GM18870 (cell line): ENCODE measurements at regions not wholly inside any gene's neighbourhood (a gene's known extent, or its start where the extent isn't known, plus 50 kb on each side); places are given as distances from the start of the nearest gene placed in this dataset.

ENCODE experiments used
- ATAC-seq: cut with Tn5 transposase; IDR thresholded peaks from one replicate; pipeline ENCODE4 v1.9.1; 2021; ENCODE audit warnings: moderate library complexity; ENCODE audit not compliant: unreplicated experiment

DNA sequence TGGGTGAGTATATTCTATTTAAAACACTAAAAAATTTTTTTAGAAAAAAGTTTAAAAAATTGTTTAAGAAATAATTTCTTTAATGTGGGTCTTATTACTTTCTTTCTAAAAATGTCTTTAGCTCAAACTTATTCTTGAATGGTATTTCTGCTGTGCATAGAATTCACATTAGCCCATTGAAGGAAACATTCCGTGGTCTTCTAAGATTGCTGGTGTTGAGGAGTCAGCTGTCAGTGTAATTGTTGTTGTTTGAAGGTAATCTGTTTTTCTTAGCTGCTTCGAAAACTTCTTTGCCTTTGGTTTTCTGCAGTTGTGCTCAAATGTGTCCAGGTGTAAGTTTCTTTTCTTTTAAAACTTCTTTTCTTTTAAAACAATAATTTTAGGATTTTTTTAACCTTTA lies 85.4 kb upstream of the KLF12 start:
- no peak for ATAC-seq

DNA sequence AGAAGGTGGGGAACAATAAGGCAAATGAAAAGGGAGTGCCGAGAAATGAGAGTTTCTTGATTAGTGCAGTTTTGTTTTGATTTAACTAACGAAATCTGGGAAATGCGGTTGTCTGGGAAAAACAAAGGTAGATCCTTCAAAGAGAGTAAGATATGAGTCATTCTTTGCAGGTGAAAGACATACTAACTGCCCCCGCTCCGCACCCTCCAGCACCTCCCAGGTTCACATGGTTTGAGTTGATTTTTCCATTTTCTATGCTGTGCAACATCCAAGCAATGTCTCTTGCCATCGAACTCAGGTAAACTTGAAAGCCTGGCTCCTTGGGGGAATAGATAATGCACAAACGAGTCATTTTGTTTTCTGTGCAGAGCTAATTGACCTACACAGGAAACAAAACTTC lies 84.1 kb upstream of the KLF12 start:
- ATAC-seq = no peak

DNA sequence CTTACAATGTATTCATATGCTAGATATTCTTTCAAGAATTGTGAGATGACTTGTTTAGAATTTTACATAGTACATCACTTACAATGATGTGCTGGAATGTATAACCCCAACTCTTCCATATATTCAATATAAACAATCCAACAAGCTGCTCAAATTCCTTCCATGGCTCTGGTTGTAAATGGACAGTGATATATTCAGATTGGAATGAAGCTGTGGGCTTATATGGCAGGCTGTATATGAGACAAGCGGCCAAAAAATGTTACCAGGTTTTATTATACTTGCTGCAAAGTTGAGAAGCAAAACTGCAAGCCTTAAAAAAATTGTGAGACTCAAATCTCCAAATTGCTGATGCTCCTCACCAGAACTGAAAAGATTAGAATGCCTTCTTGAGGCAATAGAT lies 83.6 kb upstream of the KLF12 start:
- no peak for ATAC-seq

DNA sequence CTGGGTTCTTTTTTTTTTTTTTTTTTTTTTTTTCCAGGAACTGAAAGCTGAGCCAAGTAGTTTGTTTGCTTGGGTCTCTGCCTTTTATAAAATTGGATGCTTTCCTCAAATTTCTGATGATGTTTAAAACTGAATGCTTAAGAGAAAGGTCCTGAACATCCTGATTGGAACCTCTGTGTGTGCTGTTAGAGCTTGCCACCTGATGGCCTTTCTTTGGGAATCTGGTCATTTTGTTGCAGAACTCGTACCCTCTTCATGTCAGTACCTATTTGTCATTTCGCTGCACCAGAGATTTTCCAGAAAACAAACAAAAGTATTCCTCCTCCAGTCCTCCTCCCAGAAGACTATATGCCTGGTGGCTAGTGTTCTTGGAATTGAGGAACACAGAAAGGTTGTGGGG lies 81.2 kb upstream of the KLF12 start:
- no peak for ATAC-seq

DNA sequence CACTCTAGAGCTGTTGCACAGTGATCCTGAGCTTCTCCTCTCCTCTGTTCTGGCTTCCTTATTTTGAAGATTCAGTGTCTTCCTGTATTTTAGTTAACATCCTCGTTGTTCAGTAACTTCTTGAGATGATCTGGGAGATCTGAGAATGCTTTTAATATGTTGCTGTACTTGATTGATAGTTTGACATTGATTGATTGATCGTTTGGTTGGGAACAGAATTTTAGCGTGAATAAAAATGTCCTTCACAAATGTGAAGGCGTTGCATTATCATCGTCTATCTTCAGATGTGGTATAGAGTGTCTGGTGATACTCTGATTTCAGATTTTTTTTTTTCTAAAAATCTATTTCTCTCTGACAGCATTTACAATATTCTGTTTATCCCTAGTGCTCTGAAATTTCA lies 80.1 kb upstream of the KLF12 start:
- no peak for ATAC-seq

DNA sequence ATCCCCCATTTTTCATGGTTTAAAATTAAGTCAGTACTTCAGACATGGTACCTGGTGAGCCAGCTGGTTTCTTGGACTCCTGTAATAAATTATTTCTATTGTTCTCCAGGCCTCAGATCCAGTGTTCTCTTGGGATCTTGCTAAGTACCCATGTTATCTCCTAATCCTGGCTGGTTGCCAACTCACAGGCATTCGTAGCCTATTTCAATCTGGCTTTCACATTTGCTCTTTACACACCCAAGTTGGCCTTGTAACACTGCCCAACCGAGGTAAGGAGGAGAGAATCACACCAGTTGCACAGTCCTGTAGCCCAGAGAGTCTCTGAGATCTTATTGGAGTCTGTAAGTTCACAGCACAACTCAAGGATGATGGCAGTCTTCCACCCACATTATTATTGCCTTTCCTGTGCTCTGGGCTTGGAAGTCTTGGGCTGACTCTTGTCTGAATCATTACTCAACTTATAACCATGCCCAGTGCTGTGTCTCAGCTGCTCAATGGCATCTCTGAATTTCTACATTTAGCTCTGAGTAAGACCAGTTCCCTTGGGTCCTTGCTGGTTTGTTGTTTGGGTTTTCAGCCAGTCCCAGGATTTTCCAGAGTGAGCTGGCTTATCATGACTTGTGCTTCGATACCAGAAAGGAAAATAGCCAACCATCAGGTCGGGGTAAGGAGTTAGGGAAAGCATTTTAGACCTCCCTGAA lies 76.6 kb upstream of the KLF12 start:
- ATAC-seq = no peak

DNA sequence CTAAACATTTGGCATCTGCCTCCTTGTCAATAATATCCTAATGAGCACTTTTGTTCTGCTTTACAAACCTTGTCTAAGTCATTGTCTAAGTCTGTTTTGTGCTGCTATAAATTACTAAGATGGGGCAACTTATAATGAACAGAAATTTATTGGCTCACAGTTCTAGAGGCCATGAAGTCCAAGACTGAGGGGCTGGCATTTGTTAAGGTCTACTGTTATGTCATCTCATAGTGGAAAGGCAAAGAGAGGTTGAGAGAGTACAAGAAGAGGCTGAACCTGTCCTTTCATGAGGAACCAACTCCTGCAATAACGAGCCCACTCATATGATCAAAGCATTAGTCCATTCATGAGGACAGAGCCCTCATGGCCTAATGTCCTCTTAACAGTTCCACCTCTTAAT lies 72.7 kb upstream of the KLF12 start:
- ATAC-seq = no peak

DNA sequence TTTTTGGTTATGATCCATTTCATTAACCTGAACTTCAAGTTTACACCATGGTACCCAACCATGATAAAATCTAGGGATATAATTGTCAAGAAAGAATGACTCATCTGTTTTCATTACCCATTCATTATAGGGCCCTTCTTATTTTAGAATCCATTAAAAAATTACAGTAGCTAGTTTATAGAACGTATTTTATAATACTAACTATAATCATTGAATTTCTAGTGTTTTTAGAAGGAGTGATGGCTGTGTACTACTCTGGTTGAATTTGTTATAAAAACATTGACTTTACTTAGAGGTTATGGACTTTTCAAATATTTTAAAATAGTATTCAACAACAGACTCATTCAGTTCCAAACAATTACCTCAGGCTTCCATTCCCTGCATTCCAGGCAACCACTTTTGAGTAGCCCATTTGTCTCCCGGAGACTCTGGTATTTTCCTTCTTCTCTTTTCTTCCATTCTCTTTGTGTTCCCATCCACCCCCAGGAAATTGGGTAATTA lies 71.9 kb upstream of the KLF12 start:
- ATAC-seq = no peak

DNA sequence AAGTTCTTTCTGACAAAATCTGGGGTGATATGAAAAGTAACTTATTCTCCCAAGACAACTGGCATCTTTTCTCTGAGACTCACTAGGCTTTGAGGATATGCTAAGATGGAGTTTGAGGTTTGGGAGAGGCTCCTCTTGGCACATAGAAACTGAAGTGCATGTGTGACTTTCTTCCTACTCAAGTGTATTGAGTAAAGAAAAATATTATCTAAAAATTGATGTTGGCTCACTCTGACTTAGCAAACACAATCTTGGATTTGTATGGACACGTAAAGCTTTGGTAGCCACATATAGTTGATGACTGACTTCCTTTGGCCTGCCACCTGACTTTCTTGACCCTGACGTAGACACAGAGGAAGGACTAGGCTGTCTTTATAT lies 71.1 kb upstream of the KLF12 start:
- ATAC-seq = no peak

DNA sequence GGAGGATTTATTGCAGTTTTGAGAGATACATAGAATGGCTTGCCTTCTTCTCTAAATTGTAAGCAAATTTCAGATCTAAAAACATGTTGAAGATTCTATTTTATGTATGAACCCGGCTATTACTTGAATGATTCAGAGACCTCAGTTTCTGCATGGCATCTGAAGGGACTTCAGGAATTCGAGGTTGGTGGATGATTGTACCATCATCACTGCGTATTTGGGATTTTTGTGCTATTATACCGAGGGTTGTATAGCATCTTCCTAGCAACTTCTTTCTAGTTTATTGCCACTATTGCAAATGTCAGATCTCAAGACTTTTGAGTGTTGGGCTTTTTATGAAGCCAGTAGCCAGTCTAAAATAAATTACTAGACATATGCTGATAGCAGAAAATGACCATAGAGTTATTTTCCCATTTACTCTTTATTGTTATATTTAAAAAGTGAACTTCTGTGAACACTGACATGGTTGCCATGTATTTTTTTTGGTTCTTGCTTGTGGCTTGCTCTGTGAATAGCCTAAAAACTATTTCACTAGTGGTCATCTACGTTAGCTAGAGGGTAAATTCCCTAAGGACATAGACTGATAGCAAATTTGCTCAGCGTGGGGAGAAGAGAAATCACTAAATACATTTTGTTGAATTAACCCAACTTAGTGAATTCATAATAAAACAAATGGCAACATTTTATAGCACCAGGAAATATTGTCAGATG lies 70.6 kb upstream of the KLF12 start:
- ATAC-seq = no peak

DNA sequence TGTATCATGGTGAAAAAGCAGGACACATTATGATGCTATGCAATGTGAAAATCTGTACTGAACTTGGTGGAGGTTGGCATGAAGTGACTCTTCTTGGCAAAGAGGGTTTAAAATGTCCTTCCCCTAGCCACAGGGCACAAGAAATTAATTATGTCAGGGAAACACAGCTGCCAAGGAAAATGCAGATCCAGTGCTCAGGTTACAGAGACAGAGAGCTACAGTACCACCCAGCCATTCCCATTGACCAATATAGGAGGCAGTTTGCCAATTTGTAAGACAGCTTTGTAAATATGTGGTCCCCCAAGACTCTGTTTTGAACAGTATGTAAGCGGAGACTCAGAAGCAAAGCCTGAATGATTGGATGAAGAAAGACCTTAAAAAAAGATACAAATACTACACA lies 69.4 kb upstream of the KLF12 start:
- ATAC-seq = no peak

DNA sequence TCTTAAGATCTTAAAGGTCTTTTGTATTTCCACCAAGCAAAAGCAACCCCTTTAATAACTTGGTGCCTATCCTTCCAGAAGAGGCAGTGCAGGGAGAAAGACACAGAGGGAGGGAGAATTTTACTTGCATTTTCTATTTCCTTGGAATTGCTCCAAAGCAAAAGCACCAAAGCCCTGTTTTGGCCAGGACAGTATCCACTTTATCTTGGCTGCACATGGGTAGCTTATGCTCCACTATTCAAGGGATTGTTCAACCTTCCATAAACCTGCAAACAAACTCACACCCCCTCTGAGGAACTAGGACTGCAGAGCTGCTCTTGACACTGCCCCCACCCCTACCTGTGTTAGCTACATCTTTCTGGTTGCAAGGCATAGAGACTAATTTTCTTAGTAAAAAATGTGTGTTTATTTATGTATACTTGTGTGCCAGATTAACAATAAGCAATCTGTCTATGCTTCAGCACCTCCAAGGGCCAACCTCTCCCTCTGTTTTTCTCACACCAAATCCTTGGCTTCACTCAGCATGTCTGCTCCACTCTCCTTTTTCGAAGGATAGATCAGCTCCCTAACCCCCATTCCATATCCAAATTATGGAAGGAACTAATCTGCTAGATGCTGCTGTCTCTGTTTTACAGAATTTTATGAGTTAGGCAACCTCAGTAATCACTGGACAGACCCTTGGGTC lies 68.1 kb upstream of the KLF12 start:
- no peak for ATAC-seq

DNA sequence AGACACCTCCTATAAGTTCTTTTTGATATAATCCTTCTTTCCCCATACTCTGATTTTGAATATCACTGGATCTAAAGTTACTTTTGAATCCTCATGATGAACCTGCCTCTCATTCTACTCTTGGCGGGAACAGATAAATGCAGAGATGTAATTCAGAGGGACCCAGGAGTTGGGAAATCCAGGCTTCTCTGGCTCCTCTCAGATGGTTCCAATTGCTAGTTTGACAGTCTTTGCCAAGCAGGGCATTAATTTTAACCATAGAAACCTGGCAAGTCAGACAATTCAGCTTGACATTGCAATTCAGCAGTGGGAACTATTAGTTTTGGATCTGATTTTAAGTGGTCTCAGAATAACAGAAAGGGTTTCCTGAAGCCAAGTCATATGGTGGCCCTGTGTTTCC lies 67.3 kb upstream of the KLF12 start:
- no peak for ATAC-seq

DNA sequence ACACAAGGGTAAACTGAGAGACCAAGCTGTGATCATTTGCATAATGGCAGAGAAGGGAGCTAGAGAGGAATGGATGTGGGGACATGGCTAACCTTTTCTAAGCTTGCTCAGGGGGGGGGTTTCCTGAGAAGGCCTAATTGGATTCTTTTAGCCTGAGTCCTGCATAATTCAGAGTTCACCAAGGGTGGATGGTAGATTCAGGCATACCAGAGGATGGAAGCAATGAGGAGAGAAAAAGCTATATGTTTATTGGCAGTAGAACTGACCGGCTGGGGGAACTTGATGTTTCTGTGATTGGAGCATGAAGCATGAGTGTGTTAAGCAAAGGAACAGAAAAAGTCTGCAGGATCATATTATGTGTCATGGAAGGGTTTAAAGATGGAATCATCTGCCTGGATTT lies 65.9 kb upstream of the KLF12 start:
- ATAC-seq = no peak

DNA sequence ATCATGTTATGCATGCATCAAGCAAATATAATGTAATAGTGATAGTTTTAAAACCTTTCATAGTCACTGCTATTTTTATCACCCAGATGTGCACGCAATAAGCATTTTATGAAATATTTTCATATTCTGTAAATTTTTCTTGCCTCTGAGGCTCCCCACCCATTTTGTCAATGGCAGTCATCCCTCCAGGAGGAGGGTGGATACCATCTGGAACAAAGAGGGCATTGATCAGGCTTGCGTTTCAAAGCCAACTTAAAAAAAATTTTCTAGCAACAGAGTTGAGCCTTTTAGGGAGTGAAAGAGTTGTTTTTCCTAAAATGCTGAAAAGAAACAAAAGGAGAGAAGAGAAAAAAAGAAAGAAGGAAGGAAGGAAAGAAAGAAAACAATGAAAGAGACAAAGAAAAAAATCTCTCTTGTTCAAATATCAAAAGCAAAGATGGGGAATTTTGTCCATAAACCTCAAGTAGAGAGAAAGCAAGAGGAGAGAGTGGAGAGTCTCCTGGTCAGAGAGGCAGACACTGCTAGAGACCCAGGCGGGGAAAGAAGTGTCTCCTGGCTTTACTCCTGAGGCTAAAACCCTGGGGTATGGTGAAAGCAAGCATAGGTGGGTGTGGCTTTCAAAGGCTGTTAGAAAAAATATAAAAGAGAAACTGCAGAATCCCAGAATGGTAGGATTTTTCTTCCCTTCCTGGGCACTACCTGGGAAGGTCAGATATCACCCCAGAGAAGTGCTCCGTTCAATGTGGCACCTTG lies 63.6 kb upstream of the KLF12 start:
- ATAC-seq = no peak

DNA sequence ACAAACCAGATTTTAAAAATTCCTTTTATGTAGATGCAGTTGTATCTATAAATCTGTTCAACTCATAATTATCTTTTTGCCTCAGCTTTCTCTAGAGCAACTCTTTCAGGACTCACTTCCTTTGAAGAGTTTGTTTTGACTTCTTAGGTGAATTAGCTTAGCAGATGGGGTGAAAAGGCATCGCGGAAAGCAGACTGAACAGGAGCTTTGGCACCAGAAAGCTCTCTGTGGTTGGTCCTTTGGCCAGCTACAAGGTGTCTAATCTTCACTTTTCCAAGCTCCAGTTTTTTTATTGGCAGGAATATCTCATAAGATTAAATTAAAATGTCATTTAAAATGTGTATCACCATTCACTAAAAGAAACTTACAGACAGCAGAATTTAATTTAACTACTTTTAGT lies 60.6 kb upstream of the KLF12 start:
- no peak for ATAC-seq

DNA sequence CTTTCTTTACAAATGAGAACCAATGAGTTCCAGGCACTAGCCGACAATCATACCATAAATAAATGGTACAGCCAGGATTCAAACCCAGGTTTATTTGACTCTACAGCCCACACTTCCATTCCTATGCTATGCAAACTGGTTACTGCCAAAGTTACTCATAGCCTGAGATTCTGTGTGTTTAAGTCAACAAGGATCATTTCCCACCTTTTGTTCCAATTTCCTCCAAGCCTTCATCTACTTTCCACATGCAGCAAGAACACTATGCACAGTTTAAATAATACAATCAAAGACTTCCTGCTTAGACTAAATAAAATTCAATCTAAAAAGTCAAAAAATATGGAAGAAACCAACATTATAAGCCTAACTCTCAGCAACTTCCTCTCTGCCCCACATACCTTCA lies 59.2 kb upstream of the KLF12 start:
- ATAC-seq = no peak

DNA sequence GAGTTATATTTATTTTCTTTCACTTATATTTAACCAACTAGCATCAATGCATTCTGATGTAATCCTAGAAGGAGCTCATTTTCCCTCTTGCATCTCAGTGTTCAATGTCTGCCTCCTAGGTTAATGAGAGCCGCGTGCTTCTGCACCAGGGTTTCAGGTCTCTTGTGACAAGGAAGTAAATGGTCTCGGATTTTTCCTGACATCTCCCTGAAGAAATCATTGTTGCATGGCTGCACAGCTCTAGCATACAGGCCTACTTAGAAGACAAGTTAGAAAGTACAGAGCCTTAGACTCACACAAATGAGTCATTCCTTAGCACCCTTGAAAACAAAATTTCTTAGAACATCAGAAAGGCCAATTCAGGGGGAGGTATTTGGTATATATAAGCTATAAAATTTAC lies 57.2 kb upstream of the KLF12 start:
- ATAC-seq = no peak

DNA sequence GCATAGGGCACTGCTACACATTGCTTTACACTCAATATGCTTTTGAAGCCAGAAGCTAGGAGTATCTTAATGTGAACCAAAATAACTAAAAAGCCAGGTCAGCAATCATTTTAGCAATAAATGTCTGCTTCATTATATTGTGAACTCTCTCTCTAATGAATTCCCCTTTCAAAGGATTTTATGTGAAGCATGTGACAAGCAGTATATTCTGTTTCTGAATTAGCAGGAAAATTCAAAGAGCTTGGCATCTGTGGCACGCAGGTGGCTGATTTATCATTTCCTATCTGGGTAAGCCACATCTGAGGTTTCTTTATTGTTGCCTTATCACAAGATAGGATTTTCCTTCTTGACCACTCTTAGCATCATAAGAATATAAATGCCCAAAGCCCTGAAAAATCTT lies 56.8 kb upstream of the KLF12 start:
- no peak for ATAC-seq

DNA sequence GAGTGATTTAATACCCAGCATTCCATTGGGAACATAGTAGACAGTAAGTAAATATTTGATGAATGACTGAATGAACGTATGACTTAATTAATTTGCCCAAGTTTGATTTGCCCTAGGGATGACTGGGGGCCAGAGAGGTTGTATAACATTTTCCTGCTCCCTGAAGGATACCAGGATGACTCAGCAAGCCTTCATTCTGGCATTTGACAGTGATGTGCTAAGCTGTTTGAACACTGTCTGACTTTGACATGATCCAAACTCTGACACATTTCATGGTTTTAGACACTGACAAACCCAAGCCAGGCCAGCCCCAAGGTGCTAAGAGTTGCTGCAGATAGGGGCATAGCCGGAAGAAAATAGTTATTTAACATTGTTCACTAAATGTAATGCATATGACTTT lies 53.4 kb upstream of the KLF12 start:
- ATAC-seq = no peak

DNA sequence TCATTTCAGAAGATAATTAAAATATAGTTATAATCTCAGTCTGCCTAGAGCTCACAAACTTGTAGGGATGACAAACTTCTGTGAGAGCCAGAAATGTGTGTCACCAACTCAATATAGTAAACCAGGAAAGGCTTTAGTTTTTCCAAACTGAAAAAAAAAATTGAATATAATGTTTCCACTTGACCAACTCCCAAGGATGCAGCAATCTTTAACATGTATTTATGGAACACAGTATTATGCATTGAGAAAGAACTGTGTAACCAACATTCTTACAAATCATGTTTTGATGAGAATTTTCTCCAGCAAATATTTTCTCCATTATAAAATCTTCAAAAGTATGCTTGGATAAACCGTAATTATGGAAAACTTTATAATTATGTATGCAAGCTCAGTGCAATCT lies 50.1 kb upstream of the KLF12 start:
- no peak for ATAC-seq
